EL (cell line): ENCODE measurements at regions not wholly inside any gene's neighbourhood (a gene's known extent, or its start where the extent isn't known, plus 50 kb on each side); places are given as distances from the start of the nearest gene placed in this dataset.
"Not testable (repeated sequence)": the region's sequence is repeated elsewhere in the genome, so short reads cannot be mapped to it uniquely, and the experiment has no call there.

Source experiments
- DNase-seq: peaks from one replicate; pipeline ENCODE4 v3.0.0-alpha.2; 2016

DNA sequence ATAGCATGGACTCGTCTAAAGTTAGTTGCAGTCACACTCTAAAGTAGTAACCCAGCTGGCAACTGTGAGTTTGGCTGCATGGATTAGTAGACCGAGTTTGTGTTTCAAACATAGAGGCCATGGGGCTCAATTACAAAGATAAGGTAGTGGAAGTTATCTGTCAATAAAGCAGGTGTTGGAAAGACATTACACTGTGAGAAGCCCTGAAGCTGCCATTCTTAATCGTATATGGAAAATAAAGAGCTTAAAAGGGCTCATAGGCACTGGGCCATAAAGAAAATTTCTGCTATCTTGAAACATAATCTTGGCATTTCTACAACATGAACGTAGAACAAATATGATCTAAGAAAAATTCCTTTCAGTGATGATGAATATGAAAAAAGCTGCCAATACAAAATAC is 837.7 kb downstream of the REEP3 start:
- no peak for DNase-seq

DNA sequence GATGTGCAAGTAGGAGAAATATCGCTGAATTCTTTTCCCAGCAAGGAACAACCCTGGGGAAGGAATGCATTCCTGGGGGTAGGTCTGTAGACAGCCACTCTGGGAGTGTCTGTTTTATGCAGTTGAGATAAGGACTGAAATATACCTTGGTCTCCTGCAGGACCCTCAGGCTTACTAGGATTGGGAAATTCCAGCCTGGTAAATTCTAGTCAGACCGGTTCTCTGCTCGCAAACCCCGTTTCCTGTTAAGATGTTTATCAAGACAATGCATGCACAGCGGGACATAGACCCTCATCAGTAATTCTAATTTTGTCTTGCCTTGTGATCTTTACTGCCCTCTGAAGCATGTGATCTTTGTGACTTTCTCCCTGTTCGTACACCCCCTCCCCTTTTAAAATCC is 839.0 kb downstream of the REEP3 start:
- not testable (repeated sequence) for DNase-seq

DNA sequence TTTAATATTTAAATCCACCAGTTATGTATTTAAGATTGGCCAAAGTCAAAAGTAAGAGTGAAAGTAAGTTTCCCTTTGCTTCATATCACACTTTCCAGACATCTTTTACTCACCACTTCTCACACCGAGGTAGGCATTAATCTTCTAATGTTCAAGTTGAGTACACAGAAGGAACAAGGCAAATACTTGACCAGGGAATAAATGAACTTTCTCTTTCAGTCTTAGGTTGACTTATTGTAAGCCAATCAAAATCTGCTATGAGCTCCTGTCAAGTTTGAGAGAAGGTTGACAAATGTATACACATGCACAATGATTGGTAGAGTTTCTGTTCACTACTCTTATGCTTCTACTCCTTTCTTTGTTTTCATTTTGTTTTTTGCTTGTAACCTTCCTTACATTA is 842.5 kb downstream of the REEP3 start:
- DNase-seq, result no peak

DNA sequence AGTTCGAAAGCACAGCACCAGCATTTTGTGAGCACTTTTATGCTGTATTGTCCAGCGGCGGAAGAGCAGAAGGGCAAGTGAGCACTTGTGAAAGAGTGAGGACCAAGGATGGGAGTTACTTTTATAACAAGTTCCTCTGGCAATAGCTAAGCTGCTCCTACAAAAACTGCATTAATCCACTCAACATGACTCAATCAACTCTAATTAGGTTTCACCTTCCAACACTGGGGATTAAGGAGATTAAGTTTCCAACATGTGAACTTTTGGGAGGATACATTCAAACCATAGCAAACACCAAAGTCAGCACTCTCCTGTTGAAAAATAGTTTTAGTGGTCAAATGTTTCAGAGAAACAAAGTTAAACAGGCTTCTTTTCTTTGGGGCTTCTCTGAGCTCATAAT is 844.5 kb downstream of the REEP3 start:
- no peak for DNase-seq

DNA sequence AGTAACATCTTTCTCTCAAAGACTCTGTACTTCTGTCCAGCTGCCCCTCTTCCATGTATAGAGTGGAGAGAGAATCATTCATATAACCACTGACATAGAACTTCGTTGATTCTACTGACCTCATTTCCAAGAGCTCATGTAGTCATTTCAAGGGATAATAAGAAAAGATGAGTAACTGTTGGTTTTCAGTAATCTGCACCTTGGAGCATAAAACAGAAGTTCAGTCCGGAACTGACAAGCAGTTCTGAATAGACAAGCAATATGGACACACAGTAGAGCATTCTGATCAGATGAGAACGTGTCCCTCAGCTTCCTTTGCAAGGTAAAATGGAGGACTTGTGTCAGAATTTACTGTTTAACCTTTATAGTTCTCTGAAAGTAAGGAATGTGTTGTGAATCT is 847.1 kb downstream of the REEP3 start:
- DNase-seq, result no peak

DNA sequence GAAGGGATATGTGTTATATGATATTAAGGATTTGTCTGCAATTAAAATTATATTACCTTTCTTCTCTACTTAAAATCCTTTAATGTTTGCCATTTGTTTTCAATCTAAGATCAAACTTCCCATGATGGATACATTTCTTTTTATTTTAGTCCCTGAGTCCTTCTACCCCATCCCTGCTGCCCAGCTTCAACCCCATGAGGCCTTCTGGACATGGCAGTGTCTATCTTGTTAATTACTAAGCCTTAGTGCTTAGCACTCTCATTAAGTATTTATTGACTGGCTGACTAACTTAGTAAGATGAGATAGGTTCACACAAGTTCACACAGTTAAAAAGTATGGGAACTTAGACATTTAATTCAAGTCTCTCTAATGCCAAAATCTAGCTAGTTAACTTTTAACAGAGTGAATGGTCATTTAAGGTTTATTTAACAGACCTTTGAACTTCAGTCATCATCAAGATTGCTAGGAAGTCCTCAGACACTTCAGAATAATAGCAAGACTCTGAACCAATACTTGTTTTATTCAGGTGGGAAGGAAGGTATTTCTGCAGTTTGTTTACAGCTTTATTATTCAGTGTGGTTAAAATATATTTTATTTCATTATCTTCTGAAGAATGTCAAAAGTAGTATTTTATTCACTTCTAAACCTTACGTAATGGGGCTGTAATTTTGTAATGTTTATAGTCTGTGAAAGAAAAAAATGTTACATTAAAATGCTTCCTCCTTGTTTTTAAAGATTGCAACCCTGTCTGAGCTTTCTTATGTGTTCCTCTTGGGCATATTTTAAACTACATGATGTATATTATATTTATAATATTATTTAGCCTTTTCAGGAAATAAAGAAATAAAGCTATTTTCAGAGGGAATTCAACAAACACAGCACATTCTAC is 848.9 kb downstream of the REEP3 start:
- DNase-seq, result no peak

DNA sequence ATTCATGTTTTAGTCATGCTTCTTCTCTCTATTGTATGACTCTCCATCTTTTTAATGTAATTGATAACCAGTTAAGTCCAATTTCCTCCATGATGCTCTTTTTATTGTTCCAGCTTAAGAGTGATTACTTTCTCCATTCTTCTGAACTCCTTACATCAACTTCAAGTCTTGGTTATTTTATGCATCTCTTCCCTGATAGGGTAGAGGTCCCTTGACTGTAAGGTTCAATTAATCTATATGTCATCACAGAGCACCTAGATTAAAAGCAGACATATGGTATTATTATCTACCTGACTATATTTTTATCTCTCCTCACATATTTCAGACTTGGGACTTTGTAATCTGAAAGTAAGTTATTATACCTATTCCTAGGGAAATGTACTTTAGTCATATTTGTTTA is 853.1 kb downstream of the REEP3 start:
- no peak for DNase-seq

DNA sequence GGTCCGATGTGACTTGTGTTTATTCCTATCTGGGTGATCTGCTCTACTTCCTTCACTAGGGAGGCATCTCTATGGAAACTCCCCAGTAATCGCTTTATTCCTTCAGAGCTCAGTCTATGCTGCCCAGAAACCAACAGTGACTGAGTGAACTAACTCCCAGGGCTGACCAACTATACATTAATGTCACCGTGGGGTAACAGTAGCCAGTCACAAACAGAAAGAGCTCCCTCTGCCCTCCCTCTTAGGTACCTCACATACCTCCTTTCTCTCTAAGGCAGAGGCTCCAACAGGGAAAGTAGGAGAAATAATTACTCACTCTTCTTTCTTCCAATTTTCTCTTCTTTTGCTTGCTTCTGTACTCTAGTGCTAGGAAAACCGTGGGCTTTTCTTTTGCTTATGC is 855.0 kb downstream of the REEP3 start:
- no peak for DNase-seq

DNA sequence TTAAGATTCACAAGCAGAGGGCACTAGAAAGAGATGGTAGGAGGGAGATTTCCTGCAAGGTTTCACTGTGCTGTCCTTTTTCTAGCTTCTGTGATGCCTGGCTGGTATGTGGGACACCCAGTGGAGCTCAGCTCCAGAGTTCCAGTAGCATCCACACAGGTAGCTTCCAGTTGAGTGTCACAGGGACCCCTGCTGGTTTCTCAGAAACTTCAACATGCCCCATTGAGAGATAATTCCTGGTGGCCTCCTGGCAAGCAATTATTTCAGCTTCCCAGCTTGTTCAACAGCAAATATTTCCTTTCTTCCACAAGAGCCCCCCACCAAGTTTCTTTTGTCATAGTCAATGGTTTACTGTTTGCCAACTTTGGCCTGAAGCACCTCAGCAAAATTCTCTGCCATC is 858.7 kb downstream of the REEP3 start:
- no peak for DNase-seq

DNA sequence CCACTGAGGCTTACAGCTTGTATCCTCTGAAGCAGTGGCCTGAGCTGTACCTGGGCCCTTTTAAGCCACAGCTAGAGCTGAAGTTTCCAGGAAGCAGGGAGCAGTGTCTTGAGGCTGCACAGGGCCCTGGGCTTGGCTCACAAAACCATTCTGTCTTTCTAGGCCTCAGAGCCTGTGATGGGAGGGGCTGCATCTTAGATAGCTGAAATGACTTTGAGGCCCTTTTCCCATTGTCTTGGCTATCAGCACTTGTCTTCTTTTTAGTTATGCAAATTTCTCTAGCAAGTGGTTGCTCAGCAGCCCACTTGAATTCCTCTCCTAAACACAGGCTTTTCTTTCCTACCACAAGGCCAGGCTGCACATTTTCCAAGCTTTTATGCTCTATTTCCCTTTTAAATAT is 864.2 kb downstream of the REEP3 start:
- no peak for DNase-seq

DNA sequence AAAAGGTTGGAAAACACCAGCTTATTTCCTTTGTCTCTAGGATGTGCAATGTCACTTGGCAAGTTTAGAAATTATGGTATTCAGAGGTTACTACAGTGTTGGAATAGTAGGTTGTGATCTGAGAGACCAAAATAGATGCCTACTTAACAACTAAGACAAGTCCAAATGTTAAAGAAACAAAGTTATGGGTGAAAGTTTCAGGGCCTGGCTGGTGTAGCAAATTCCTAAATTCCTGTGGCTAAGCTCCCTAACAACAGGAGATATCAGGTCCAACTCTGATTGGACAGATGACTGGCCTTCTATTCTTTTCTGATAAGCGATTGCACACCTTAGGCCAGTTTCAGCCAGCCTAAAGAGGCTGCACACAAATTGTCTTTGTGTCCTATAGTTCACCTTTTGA is 873.5 kb downstream of the REEP3 start:
- DNase-seq, result peak; percentile 18

DNA sequence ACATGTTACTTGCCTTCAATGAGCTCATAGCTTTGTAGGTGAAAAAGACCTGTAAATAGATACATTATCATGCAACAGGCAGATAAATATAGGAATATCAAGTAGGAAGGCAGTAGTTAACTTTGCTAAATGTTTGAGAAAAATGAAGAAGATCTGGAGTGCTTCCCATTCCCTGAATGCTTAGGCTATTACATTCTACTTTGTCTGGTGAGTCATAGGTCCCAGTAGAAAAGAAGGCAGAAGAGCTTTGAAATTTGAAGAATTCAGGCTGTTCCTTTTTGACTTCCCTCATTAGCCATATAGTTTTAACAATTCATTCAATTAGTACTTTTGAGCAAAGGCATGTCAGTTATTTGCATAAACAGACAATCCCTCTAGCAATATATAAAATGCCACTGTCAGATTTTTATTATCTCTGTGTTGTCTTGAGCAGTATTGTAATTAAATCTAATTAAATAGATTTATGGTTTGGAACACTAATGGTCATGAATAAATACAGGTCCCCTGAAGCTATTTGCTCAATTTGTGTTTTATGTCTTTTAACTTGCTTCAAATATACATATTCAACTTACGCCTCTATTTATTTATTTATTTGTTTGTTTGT is 875.0 kb downstream of the REEP3 start:
- peak; percentile 58 for DNase-seq

DNA sequence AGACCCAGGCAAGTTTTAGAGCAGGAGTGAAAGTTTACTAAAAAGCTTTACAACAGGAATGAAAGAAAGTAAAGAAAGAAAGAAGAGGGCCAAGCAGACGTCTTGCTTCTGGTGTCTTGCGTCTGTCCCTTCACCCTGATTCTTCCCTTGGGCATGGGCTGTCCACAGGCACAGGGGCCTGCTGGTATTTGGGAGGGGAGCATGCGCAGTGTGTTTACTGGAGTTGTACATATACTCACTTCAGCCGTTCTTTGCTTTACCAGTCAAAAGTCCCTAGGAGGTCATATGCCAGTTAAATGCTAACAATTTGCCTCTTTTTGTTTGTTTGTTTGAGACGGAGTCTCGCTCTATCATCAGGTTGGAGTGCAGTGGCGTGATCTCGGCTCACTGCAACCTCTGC is 875.9 kb downstream of the REEP3 start:
- no peak for DNase-seq

DNA sequence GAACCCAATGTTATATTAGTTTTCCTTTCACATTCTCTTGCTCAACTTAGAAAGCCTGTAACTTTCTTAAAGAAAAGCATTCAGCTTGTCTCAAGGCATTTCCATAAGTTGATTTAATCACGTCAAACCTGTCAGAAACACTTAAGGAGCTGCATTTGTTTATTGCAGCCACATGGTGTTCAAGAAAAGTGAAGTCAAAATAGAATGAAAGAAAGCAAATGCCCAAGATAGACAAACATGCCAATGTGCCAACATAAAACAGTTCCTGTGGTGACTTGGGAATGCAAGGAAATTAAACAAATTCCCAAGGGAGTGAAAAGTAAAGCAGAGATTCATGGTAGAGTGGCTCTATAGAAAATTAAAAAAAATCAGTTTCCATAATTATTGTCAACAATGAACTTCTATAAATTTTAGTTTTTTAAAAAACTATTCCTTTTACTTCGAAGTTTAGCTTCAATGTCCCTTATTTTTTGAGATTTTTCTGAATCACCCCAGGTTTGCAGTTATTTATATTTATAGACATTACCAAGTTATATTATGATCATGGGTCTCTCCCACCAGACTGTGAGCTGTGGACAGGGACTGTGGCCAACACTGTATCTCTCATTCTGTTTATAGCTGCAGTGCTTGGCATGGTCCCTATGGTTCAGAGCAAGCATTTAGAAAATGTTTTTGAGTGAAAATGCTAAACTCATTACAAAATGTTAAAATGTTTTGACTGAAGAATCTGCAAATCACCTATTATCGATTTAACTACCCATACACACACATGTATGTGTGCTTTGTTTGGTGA is 887.4 kb downstream of the REEP3 start:
- DNase-seq, result no peak

DNA sequence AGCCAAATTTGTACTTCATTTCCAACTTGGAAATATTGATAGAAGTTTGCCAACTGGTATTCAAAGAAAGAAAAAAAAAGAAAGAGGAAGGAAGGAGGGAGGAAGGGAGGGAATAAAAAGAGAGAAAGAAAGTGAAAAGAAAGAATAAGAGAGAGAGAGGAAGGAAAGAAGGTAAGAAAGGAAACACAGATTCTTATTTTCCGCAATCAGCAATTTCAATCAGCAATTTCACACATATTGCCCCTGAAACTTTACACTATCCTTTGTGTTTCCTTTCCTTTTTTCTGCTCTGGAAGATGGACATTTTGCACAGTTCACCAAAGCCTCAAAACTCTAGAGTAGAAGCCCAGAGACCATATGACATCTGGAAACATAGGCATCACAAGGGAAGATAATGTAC is 888.1 kb downstream of the REEP3 start:
- DNase-seq, result no peak

DNA sequence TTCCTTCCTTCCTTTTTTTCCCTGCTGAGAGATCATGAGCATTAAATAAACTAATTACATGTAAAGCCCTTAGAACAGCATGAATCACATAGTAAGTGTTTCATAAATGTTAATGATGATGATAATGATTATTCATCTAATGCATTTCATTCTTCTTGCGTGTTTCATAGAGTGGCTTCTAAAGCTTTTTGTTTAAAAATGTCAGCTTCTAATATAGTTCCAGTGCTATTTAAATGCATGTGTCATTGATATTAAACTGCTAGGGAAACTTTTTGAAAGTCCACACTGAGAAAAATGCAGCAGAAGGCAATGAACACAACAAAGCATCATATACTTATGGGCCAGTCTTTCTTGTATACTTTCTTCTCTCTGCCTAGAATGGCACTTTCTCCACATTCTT is 894.8 kb downstream of the REEP3 start:
- no peak for DNase-seq

DNA sequence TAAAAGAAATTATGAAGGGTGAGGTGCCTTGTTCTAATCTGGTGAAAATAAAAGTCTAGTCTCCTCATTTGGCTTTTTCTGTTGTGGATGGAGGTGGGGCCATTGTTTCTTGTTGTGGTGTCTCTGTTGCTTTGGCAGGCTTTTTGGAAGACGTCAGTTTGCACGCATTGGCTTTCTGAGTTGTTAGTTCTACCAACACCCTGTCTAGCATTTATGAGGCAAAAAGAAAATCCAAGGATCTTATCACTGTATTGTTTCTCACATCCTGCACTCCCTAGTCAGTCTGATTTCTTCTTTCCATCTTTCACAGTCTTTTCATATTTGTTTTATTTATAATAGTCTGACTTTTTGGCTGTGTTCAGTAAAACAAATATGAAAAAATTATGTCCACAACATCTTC is 898.3 kb downstream of the REEP3 start:
- no peak for DNase-seq

DNA sequence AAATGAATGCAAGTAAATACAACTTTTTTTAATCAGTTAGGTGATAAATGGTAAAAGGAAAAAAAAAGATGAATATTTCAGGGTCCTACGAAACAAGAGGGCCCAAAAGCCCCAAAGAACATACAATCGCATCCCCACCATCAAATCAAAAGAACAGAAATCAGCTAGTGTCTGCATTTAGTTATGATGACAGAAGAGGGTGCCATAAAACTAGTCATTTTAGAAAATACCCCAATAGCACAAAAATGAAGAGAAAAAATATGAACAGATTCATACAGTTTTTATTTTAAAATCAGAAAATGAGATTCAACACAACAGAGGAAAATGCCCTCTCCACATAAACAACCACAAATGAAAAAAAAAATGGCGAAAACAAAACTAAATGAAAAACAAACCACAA is 905.5 kb downstream of the REEP3 start:
- no peak for DNase-seq

DNA sequence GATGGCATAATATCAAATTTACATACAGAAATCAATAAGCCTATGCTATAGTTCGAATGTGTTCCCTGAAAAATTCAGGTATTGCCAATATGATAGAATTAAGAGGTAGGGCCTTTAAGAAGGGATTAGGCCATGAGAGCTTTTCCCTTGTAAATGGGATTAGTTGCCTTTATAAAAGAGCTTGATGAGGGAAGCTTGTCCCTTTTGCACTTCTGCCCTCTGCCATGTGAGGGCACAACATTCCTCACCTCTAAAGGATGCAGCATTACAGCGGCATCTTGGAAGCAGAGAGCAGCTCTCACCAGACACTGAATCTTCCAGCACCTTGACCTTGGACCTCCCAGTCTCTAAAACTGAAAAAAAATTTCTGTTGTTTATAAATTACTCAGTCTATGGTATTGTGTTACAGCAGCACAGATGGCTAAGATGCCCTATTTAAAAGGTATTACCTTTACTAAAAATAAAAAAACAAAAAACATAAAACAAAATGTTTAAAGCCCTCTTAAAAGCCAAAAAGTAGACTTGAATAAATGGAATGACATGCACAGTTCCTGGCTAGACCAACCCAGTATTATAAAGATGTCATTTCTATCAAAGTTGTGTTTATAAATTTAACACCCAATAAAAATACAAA is 909.6 kb downstream of the REEP3 start:
- peak; percentile 4 for DNase-seq

DNA sequence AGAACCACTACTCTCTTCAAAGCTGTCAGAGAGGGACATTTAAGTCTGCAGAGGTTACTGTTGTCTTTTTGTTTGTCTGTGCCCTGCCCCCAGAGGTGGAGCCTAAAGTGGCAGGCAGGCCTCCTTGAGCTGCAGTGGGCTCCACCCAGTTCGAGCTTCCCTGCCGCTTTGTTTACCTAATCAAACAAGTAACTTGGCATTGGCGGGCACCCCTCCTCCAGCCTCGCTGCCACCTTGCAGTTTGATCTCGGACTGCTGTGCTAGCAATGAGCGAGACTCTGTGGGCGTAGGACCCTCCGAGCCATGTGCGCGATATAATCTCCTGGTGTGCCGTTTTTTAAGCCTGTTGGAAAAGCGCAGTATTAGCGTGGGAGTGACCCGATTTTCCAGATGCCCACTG is 920.7 kb downstream of the REEP3 start:
- DNase-seq, result not testable (repeated sequence)

DNA sequence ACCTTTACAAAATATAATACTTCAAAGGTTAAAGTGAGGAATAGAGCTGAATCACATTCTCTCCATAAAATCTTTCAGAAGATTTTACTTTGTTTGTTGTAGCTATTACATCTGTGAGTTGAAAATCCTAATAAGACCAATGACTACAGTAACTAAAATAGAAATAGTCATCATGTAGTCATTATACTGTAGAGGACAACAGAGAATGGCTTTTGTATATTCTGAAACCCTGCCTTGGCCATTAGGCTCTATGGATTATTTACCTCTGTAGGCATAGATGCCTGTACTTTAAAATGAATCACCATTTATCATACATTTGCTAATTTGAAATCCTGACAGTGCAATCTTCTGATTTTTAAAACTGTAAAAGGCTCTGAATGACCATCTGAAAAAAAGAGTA is 923.0 kb downstream of the REEP3 start:
- no peak for DNase-seq

DNA sequence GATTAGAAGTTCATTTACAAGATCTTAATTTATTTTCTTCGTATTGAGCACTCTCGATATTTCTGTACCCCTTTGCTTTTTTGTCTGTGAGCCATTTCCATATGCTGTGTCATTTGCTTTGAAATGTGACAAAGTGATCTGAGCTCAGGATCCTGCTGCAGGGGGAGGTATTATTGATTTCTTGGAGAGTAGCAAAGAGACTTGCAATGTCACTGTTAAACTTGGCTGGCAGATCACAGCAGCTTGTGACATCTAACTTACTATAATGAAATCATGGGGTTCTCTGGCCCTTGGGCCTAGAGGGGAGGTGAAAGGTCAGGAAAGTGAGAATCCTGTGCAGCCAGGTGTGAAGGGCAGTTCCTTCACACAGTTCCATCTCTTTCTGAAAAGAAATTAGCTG is 923.4 kb downstream of the REEP3 start:
- DNase-seq, result no peak

DNA sequence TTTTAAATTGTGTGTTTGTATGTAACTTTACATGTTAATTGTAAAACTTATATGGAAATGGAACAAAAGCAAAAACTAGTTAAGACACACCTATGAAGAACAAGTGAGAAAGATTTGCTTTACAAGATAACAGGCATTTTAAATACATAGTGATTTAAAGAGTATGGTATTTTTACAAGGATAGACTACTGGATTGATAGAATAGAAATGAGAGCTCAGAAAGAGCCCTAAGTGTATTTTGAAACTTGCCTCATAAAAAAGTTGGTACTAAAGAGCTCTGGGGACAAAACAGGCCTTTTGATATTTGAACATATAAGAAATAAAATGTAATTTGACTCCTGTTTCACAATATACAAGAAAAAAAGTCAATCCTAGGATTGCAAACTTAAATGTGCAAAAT is 928.4 kb downstream of the REEP3 start:
- DNase-seq, result no peak

DNA sequence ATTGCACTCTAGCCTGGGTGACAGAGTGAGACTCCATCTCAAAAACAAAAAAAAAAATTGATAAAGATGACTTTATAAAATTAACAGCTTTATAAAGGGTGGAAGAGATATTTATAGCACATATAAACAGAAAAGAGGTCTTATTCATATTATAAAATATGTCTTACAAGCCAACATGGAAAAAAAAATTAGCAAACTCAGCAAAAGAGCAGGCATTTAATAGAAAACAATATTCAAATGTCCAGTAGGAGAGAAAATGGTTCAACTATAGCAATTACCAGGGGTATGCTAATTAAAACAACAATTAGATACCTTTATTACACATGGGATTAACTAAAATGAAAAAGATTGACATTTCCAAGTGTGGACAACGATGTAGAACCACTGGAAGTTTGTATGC is 929.1 kb downstream of the REEP3 start:
- no peak for DNase-seq
